Activated naive CD8-positive, alpha-beta T cell treated with anti-CD3 and anti-CD28 coated beads, Interleukin-2, amount 50 U/mL, for 24 hours (primary cell): ENCODE measurements at regions not wholly inside any gene's neighbourhood (a gene's known extent, or its start where the extent isn't known, plus 50 kb on each side); places are given as distances from the start of the nearest gene placed in this dataset.
"Not testable (repeated sequence)": the region's sequence is repeated elsewhere in the genome, so short reads cannot be mapped to it uniquely, and the experiment has no call there.

Experiments
- ATAC-seq: fragments of 150-1000 bp; cut with Tn5 transposase; one replicate; pipeline ENCODE4 v1.10.0; 2021
- DNase-seq: peaks from one replicate; pipeline ENCODE4 v3.0.0; 2021
- H3K27ac Mint-ChIP-seq: one replicate; pipeline ENCODE4 v1.8.0; 2021; ENCODE audit warnings: mild to moderate bottlenecking, mixed read lengths
- H3K27me3 Mint-ChIP-seq: one replicate; pipeline ENCODE4 v1.8.0; 2021; ENCODE audit warnings: mixed read lengths
- H3K36me3 Mint-ChIP-seq: one replicate; pipeline ENCODE4 v1.8.0; 2021; ENCODE audit warnings: low read depth, mixed read lengths
- H3K4me1 Mint-ChIP-seq: one replicate; pipeline ENCODE4 v1.8.0; 2021; ENCODE audit warnings: mixed read lengths
- H3K4me3 Mint-ChIP-seq: one replicate; pipeline ENCODE4 v1.8.0; 2021; ENCODE audit warnings: mild to moderate bottlenecking, moderate library complexity, mixed read lengths
- H3K9me3 Mint-ChIP-seq: one replicate; pipeline ENCODE4 v1.8.0; 2021; ENCODE audit warnings: mixed read lengths

- H3K9me3 Mint-ChIP-seq: peaks cover 6% of the 10 kb centered on the region
- no peak overlapping the region for H3K27ac Mint-ChIP-seq
- ATAC-seq: no peak
- no peaks in the 10 kb centered on the region for H3K27me3 Mint-ChIP-seq
- H3K4me3 Mint-ChIP-seq: no peak overlapping the region
- no peaks in the 10 kb centered on the region for H3K4me1 Mint-ChIP-seq
- no peak for DNase-seq
- no peaks in the 10 kb centered on the region for H3K36me3 Mint-ChIP-seq
Observed at GRCh38 chr7:153701678-153702077, 350.5 kb upstream of the DPP6 start.

- H3K9me3 Mint-ChIP-seq, H3K27me3 Mint-ChIP-seq, H3K4me1 Mint-ChIP-seq, H3K36me3 Mint-ChIP-seq, DNase-seq, H3K27ac Mint-ChIP-seq, ATAC-seq, H3K4me3 Mint-ChIP-seq: not testable (repeated sequence)
Observed at GRCh38 chr7:153723892-153724291, 328.3 kb upstream of the DPP6 start.

- DNase-seq, H3K27me3 Mint-ChIP-seq, H3K4me1 Mint-ChIP-seq, H3K36me3 Mint-ChIP-seq, H3K9me3 Mint-ChIP-seq, ATAC-seq, H3K27ac Mint-ChIP-seq, H3K4me3 Mint-ChIP-seq: not testable (repeated sequence)
Observed at GRCh38 chr7:153731504-153731903, 320.7 kb upstream of the DPP6 start.

GRCh38 chr7:153743434-153743833, 308.8 kb upstream of the DPP6 start:
- H3K9me3 Mint-ChIP-seq, H3K27me3 Mint-ChIP-seq, DNase-seq, H3K4me1 Mint-ChIP-seq, H3K36me3 Mint-ChIP-seq, H3K27ac Mint-ChIP-seq, H3K4me3 Mint-ChIP-seq, ATAC-seq: not testable (repeated sequence)

- not testable (repeated sequence) for H3K4me1 Mint-ChIP-seq, H3K27ac Mint-ChIP-seq, H3K27me3 Mint-ChIP-seq, ATAC-seq, DNase-seq, H3K4me3 Mint-ChIP-seq, H3K9me3 Mint-ChIP-seq, H3K36me3 Mint-ChIP-seq
Observed at GRCh38 chr7:153747969-153748368, 304.2 kb upstream of the DPP6 start.

- not testable (repeated sequence) for H3K36me3 Mint-ChIP-seq, ATAC-seq, H3K9me3 Mint-ChIP-seq, H3K27me3 Mint-ChIP-seq, DNase-seq, H3K27ac Mint-ChIP-seq, H3K4me3 Mint-ChIP-seq, H3K4me1 Mint-ChIP-seq
Observed at GRCh38 chr7:153748885-153749284, 303.3 kb upstream of the DPP6 start.

- not testable (repeated sequence) for H3K4me3 Mint-ChIP-seq, H3K4me1 Mint-ChIP-seq, ATAC-seq, H3K9me3 Mint-ChIP-seq, DNase-seq, H3K27ac Mint-ChIP-seq, H3K36me3 Mint-ChIP-seq, H3K27me3 Mint-ChIP-seq
Observed at GRCh38 chr7:153765869-153766268, 286.3 kb upstream of the DPP6 start.

GRCh38 chr7:153766926-153767325, 285.3 kb upstream of the DPP6 start:
- H3K4me3 Mint-ChIP-seq, H3K27ac Mint-ChIP-seq, H3K36me3 Mint-ChIP-seq, H3K27me3 Mint-ChIP-seq, DNase-seq, H3K4me1 Mint-ChIP-seq, ATAC-seq, H3K9me3 Mint-ChIP-seq: not testable (repeated sequence)

GRCh38 chr7:153772966-153773365, 279.2 kb upstream of the DPP6 start:
- Mint-ChIP-seq H3K9me3 (peaks cover 4% of the 10 kb centered on the region), H3K27ac (no peak overlapping the region), H3K4me3 (no peak overlapping the region), H3K36me3 (no peaks in the 10 kb centered on the region), H3K4me1 (no peaks in the 10 kb centered on the region), H3K27me3 (no peaks in the 10 kb centered on the region)
- no peak for ATAC-seq
- DNase-seq: no peak

GRCh38 chr7:153776940-153777339, 275.3 kb upstream of the DPP6 start:
- not testable (repeated sequence) for DNase-seq, H3K36me3 Mint-ChIP-seq, ATAC-seq, H3K9me3 Mint-ChIP-seq, H3K4me1 Mint-ChIP-seq, H3K27me3 Mint-ChIP-seq, H3K27ac Mint-ChIP-seq, H3K4me3 Mint-ChIP-seq

- H3K4me3 Mint-ChIP-seq, DNase-seq, H3K27ac Mint-ChIP-seq, H3K4me1 Mint-ChIP-seq, H3K27me3 Mint-ChIP-seq, H3K9me3 Mint-ChIP-seq, ATAC-seq, H3K36me3 Mint-ChIP-seq: not testable (repeated sequence)
Observed at GRCh38 chr7:153797363-153797762, 254.8 kb upstream of the DPP6 start.

- no peaks in the 10 kb centered on the region for H3K27me3 Mint-ChIP-seq
- H3K4me1 Mint-ChIP-seq: no peaks in the 10 kb centered on the region
- ATAC-seq: no peak
- no peak overlapping the region for H3K27ac Mint-ChIP-seq
- H3K4me3 Mint-ChIP-seq: no peak overlapping the region
- peaks cover 4% of the 10 kb centered on the region for H3K9me3 Mint-ChIP-seq
- H3K36me3 Mint-ChIP-seq: no peaks in the 10 kb centered on the region
- DNase-seq: no peak
Observed at GRCh38 chr7:153808117-153808516, 244.1 kb upstream of the DPP6 start.

GRCh38 chr7:153829525-153829924, 222.7 kb upstream of the DPP6 start:
- Mint-ChIP-seq H3K4me1 (no peaks in the 10 kb centered on the region), H3K36me3 (no peaks in the 10 kb centered on the region), H3K27me3 (no peaks in the 10 kb centered on the region), H3K4me3 (no peak overlapping the region), H3K27ac (no peak overlapping the region), H3K9me3 (peaks cover 6% of the 10 kb centered on the region)
- no peak for ATAC-seq
- no peak for DNase-seq

- DNase-seq (no peak), ATAC-seq (no peak)
- Mint-ChIP-seq H3K27me3 (no peaks in the 10 kb centered on the region), H3K36me3 (no peaks in the 10 kb centered on the region), H3K27ac (no peak overlapping the region), H3K4me1 (no peaks in the 10 kb centered on the region), H3K4me3 (no peak overlapping the region), H3K9me3 (no peaks in the 10 kb centered on the region)
Observed at GRCh38 chr7:153832160-153832559, 220.0 kb upstream of the DPP6 start.

- no peak overlapping the region for H3K27ac Mint-ChIP-seq
- H3K36me3 Mint-ChIP-seq: no peaks in the 10 kb centered on the region
- no peaks in the 10 kb centered on the region for H3K9me3 Mint-ChIP-seq
- H3K4me1 Mint-ChIP-seq: no peaks in the 10 kb centered on the region
- no peak overlapping the region for H3K4me3 Mint-ChIP-seq
- no peaks in the 10 kb centered on the region for H3K27me3 Mint-ChIP-seq
- DNase-seq: no peak
- no peak for ATAC-seq
Observed at GRCh38 chr7:153835103-153835502, 217.1 kb upstream of the DPP6 start.

GRCh38 chr7:153835712-153836265, 216.4 kb upstream of the DPP6 start:
- H3K27me3 Mint-ChIP-seq: no peaks in the 10 kb centered on the region
- no peak overlapping the region for H3K4me3 Mint-ChIP-seq
- DNase-seq: no peak
- H3K36me3 Mint-ChIP-seq: no peaks in the 10 kb centered on the region
- no peaks in the 10 kb centered on the region for H3K4me1 Mint-ChIP-seq
- no peak for ATAC-seq
- H3K27ac Mint-ChIP-seq: no peak overlapping the region
- H3K9me3 Mint-ChIP-seq: no peaks in the 10 kb centered on the region
